HepG2 (cell line): ENCODE measurements at regions not wholly inside any gene's neighbourhood (a gene's known extent, or its start where the extent isn't known, plus 50 kb on each side); places are given as distances from the start of the nearest gene placed in this dataset.

Source experiments
- ATAC-seq: fragments of 200-7000 bp; cut with Tn5 transposase; 3 replicates; pipeline ENCODE4 v1.9.1; 2020; ENCODE audit warnings: mild to moderate bottlenecking, moderate library complexity
- BruUV-seq: library from RNA; stranded (reverse); fragments of 400-500 nt; replicated peaks from 2 replicates; lab custom pipeline; 2021; lab: Mats Ljungman, UMichigan
- CTCF ChIA-PET: fragments of 300-600 bp; formaldehyde crosslinking; extraction: SDS; loops from one replicate; lab custom pipeline; 2021; ENCODE audit warnings: low total read pairs, inconsistent platforms, low intra/inter-chr PET ratio; lab: Yijun Ruan, JAX
- POLR2A ChIA-PET: fragments of 350-600 bp; sonication (Branson Sonifier 250); formaldehyde crosslinking; loops from one replicate; lab custom pipeline; 2020; ENCODE audit warnings: antibody characterized with exemption, inconsistent platforms; lab: Yijun Ruan, JAX
- DNase-seq: peaks from one replicate; pipeline ENCODE4 v3.0.0-alpha.2; 2015; ENCODE audit warnings: low spot score
- FAIRE-seq: peaks from 3 replicates; lab custom pipeline; 2011; peaks lifted over from hg19 to GRCh38; lab: Jason Lieb, UNC
- H2AFZ ChIP-seq: one replicate; pipeline ENCODE4 v1.6.1; 2011; ENCODE audit warnings: low read length, inconsistent platforms
- H3K27ac ChIP-seq: fragments of 300-600 bp; 3 replicates; pipeline ENCODE4 v1.8.0; 2011; ENCODE audit warnings: mixed run types, mild to moderate bottlenecking, mixed read lengths, low read length, inconsistent platforms; ENCODE audit not compliant: insufficient read depth; ENCODE audit errors: extremely low read length
- H3K27me3 ChIP-seq, 2 experiments: fragments of 200-600 bp in 1 of 2; 2 replicates in 1 of 2; 3 replicates in 1 of 2; pipeline versions ENCODE4 v1.6.0 to v1.8.0; 2011; ENCODE audit warnings: low read length in 2 of 2, mild to moderate bottlenecking in 2 of 2, moderate library complexity in 2 of 2, inconsistent platforms in 1 of 2; ENCODE audit not compliant: insufficient read depth in 2 of 2, control insufficient read depth in 1 of 2
- H3K36me3 ChIP-seq, 2 experiments: fragments of 200-600 bp in 1 of 2; replicated peaks in 1 of 2; 2 replicates in 1 of 2; 3 replicates in 1 of 2; pipeline versions ENCODE4 v1.5.1 to v1.8.0; 2011; ENCODE audit warnings: low read length in 2 of 2, inconsistent platforms in 1 of 2; ENCODE audit not compliant: insufficient read depth in 2 of 2, control insufficient read depth in 1 of 2
- H3K4me1 ChIP-seq: 2 replicates; pipeline ENCODE4 v1.5.1; 2012; ENCODE audit warnings: low read length, inconsistent platforms; ENCODE audit not compliant: insufficient read depth
- H3K4me2 ChIP-seq: 2 replicates; pipeline ENCODE4 v1.6.0; 2011; ENCODE audit warnings: low read depth, low read length, inconsistent platforms
- H3K4me3 ChIP-seq, 3 experiments: fragments of 200-600 bp in 1 of 3; sonication (generic), shearing (Covaris generic) in 1 of 3; replicated peaks in 1 of 3; 2 replicates each; pipeline ENCODE4 v1.5.1; 2011 to 2016; ENCODE audit warnings: low read length in 3 of 3, inconsistent platforms in 2 of 3, low read depth in 2 of 3, mild to moderate bottlenecking in 2 of 3, control low read depth in 1 of 3, mixed read lengths in 1 of 3; ENCODE audit not compliant: insufficient read depth in 1 of 3
- H3K79me2 ChIP-seq: one replicate; pipeline ENCODE4 v1.6.1; 2011; ENCODE audit warnings: low read length, inconsistent platforms; ENCODE audit not compliant: insufficient read depth
- H3K9ac ChIP-seq: 2 replicates; pipeline ENCODE4 v1.6.0; 2011; ENCODE audit warnings: mild to moderate bottlenecking, low read depth, low read length, inconsistent platforms; ENCODE audit not compliant: insufficient read depth
- H3K9me3 ChIP-seq: 2 replicates; pipeline ENCODE4 v1.5.1; 2012; ENCODE audit warnings: mild to moderate bottlenecking, low read length
- H4K20me1 ChIP-seq: 2 replicates; pipeline ENCODE4 v1.6.0; 2011; ENCODE audit warnings: inconsistent platforms, mild to moderate bottlenecking, low read length, moderate library complexity; ENCODE audit not compliant: insufficient read depth
- FOXC1 ChIP-seq: sonication (generic); formaldehyde crosslinking; IDR thresholded peaks from 2 replicates; pipeline ENCODE4 v1.8.0; 2022; ENCODE audit warnings: mild to moderate bottlenecking, missing genetic modification reagents, borderline replicate concordance
- HMGA1 ChIP-seq: sonication (generic); formaldehyde crosslinking; conservative IDR thresholded peaks from 2 replicates; pipeline ENCODE4 v1.4.0; 2020; ENCODE audit warnings: missing genetic modification reagents
- HOXA7 ChIP-seq: sonication (generic); formaldehyde crosslinking; IDR thresholded peaks from 2 replicates; pipeline ENCODE4 v1.8.1; 2022; ENCODE audit warnings: mild to moderate bottlenecking, missing genetic modification reagents, moderate library complexity
- IKZF1 ChIP-seq: fragments of 450-650 bp; IDR thresholded peaks from 2 replicates; pipeline ENCODE4 v1.7.1; 2016
- KLF16 ChIP-seq, 2 experiments: sonication (generic) in 1 of 2; formaldehyde crosslinking in 1 of 2; IDR thresholded peaks; 2 replicates each; pipeline versions ENCODE4 v1.6.1 to v1.8.0; 2016 to 2023; ENCODE audit warnings: missing genetic modification reagents in 2 of 2, missing compliant biosample characterization in 1 of 2
- SKI ChIP-seq: fragments of 450-650 bp; IDR thresholded peaks from one replicate; pipeline ENCODE4 v1.6.1; 2018; ENCODE audit warnings: mild to moderate bottlenecking; ENCODE audit not compliant: partially characterized antibody
- TARDBP ChIP-seq: sonication (generic); formaldehyde crosslinking; IDR thresholded peaks from 2 replicates; pipeline ENCODE4 v1.8.0; 2022; ENCODE audit warnings: mild to moderate bottlenecking, missing genetic modification reagents
- ZHX2 ChIP-seq, 2 experiments: sonication (generic) in 1 of 2; formaldehyde crosslinking in 1 of 2; IDR thresholded peaks; 2 replicates each; pipeline versions ENCODE4 v1.6.1 to v1.9.0; 2014 to 2022; ENCODE audit warnings: antibody characterized with exemption in 1 of 2, borderline replicate concordance in 1 of 2, inconsistent platforms in 1 of 2, low read depth in 1 of 2, missing genetic modification reagents in 1 of 2
- ZNF724P ChIP-seq: sonication (generic); formaldehyde crosslinking; IDR thresholded peaks from 2 replicates; pipeline ENCODE4 v1.8.0; 2022; ENCODE audit warnings: missing genetic modification reagents, borderline replicate concordance
- in situ Hi-C: cut with HindIII; loops from 2 replicates; pipeline ENCODE4 v1.10.0; 2017; ENCODE audit warnings: low pct_unique_long_range_greater_than_20kb; ENCODE audit not compliant: extremely low pct_ligation_motif_present
- intact Hi-C: fragments of 100-400 bp; cut with micrococcal nuclease; formaldehyde crosslinking; loops from one replicate; pipeline ENCODE4 v1.10.0; 2022; ENCODE audit not compliant: unreplicated experiment

DNA sequence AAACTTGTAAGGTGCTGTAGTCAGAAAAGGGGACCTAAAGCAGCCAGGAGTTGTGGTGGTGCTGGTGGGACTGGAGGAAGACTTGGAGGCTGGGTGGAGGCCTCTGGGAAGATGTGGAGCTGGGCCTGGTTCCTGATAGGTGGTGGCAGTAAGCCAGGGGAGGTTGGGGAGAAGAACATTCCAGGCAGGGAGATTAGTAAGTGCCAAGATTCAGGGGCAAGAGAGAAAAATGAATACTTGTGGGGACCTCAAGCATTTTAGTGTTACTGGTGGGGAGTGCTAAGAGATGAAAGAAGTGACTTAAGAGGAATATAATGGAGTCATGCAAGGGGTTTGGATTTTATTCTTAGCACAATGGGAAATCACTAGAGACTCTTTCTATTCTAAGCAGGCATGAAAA lies 79.0 kb upstream of the B3GAT2 start:
- FAIRE-seq = no peak
- no peak overlapping the region for H3K4me2 ChIP-seq
- no peak overlapping the region for H3K4me3 ChIP-seq
- no peaks in the 10 kb centered on the region for H4K20me1 ChIP-seq
- in situ Hi-C loops = no loop called here
- no peak overlapping the region for H2AFZ ChIP-seq
- no TSS peak for BruUV-seq
- H3K9ac ChIP-seq = no peak overlapping the region
- H3K27me3 ChIP-seq = no peaks in the 10 kb centered on the region
- no peaks in the 10 kb centered on the region for H3K36me3 ChIP-seq
- H3K79me2 ChIP-seq = no peaks in the 10 kb centered on the region
- TF ChIP-seq IKZF1 (no peak), KLF16 (CRISPR knock-in tag; IDR thresholded peaks at IDR 0.05) (no peak), TARDBP (CRISPR knock-in tag) (no peak), FOXC1 (CRISPR knock-in tag) (no peak), HMGA1 (CRISPR knock-in tag) (no peak), ZNF724P (CRISPR knock-in tag) (no peak), HOXA7 (no peak), ZHX2 (IDR thresholded peaks at IDR 0.05; ENCODE audit: low read depth) (no peak), ZHX2 (CRISPR knock-in tag; IDR thresholded peaks at IDR 0.05; ENCODE audit: borderline replicate concordance) (no peak), SKI (no peak)
- no peaks in the 10 kb centered on the region for H3K9me3 ChIP-seq
- intact Hi-C loops = no loop called here
- no peak for DNase-seq
- H3K4me1 ChIP-seq = peaks cover 16% of the 10 kb centered on the region
- ChIA-PET CTCF (no interaction called here), POLR2A (no interaction called here)
- no peak for ATAC-seq
- no peak overlapping the region for H3K27ac ChIP-seq
